GM19238 (cell line): ENCODE measurements at regions not wholly inside any gene's neighbourhood (a gene's known extent, or its start where the extent isn't known, plus 50 kb on each side); places are given as distances from the start of the nearest gene placed in this dataset.
A peak's percentile ranks its signal among the peaks of the same experiment; 100 is the strongest.
"Not testable (repeated sequence)": the region's sequence is repeated elsewhere in the genome, so short reads cannot be mapped to it uniquely, and the experiment has no call there.

Source experiments
- DNase-seq: peaks from one replicate; pipeline ENCODE4 v3.0.0; 2011; ENCODE audit warnings: low spot score; ENCODE audit not compliant: insufficient read length

DNA sequence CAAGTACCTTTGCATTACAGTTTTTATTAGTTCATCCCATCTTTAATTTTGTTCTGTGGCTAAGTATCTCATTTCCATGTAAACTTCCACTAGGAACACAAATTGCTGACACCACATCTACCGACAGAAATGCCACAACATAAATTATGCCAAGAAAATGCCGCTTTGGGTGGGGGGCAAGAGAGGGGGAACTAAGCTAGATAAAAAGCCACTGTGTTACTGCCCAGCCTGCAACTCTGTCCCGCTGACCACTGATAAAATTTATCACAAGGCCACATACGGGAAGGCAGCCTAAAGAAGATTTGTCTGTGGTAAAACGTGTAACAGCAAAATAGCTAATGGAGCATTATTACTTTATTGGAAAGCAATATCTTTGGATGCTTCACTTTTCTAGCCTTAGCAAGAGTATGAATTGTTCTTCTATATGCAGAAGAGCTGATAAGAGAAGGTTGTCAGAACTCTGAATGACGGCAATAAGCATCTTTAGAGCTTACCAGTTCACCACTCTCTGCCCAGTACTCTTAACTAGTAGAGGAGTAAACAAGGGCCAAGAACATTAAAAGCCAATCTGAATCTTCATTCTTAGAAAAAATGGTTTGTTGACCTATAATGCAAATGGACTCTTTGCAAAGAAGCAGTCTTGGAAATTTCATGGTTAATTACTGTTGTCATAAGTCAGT lies 172.2 kb upstream of the MEF2C start:
- no peak for DNase-seq

DNA sequence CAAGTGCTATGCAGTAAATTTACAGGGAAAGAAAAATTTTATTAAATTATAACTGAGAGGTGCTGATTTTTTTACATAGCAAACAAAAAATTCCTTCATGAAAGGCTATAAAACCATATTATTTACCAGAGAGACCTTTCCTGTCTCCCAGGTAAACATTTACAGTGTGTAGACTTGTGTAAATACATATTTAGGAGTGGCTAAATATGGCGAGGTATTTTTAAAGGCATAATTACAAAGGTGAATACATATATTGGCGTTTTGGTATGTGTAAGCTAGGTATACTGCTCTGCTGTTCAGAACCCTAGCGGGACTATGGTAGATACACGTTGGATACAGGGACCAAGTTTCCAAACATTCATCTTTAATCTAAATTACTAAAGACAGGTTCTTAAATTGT lies 170.6 kb upstream of the MEF2C start:
- DNase-seq, result no peak

DNA sequence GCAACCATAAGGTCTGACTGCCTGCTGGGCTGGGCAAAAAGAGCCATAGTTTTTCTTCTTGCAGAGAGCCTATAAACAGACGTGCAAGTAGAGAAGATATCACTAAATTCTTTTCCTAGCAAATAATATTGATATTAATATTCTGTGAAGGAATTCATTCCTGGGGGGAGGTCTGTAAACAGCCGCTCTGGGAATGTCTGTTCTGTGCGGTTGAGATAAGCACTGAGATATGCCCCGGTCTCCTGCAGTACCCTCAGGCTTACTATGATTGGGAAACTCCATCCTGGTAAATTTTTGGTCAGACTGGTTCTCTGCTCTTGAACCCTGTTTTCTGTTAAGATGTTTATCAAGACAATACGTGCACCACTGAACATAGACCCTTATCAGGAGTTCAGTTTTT lies 167.1 kb upstream of the MEF2C start:
- DNase-seq, result not testable (repeated sequence)

DNA sequence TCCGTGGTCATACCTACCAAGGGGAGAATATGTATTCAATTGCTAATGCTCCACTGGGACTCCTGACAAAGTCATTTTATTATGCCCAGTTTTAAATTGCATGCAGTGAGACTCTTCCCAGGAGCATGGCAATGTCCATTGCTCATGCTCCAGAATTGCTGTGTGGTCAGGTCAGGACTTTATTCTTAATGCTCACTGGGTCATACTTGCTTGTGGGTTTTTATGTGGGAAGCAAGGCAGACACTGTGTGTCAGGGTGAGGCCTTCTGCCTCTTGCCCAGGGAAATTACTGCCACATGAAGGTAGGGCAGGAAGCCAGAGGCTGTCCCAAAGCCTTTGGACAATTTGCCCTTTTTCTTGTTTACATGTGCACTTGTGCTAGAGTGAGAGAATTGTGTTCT lies 164.6 kb upstream of the MEF2C start:
- no peak for DNase-seq

DNA sequence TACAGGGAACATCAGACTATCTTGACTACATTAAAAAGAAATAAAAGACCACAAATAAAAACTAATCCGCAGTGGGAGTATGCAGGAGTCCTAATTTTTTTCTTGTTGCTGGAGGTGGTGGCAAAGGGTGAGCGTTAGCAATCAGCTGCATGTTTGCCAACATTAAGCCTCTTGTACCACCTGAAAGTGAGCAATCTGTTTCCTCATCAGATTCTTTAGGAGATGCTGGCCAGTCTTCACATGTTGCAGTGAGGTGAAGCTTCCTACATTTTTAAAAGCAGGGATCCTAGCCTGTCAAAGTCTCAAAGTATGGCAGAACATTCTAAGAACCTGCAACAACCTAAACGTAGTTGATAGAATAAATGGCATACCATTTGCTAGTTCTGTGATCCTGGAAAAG lies 162.2 kb upstream of the MEF2C start:
- DNase-seq, result no peak

DNA sequence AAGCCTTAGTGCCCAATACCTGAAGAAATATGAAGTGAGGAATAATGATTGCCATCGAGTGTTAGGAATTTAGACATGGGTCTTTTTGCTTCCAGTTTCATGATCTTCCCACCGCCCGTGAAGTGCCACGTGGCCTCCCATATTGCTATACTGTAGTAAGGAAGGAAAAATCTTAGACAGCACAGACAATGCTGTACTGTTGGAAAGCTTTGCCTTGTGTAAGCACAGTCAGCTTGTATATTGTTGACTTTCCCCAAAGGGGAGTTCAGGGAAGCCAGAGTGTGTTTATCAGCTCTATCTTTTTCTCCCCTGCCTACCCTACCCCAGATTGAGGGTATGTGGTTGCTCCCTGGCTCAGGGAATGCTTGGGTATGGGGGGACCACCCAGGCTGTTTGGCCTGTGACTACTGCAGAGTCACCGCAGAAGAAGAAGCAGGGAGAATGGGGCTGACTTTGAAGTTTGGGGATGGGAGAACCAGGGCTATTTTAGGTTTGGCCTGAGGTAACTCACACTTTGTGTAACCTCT lies 161.8 kb upstream of the MEF2C start:
- no peak for DNase-seq

DNA sequence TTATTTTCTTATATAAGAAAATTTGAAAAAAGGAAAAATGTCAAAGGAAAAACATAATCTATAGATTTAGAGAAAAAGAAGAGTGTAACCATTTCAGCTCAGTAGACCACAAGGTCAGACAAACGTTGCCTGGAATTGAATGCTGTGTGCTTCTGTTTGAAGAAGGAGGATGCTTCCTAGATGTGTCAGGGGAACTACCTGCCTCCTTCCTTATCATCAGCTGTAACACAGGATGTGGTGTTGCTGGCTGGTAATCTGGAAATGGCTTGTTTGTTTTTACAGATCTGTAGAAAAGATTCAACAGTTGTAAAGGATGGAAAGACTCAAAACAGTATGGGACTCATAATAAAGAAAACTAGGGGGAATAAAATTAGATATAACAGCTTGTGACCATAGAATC lies 160.7 kb upstream of the MEF2C start:
- DNase-seq, result peak; percentile 13

DNA sequence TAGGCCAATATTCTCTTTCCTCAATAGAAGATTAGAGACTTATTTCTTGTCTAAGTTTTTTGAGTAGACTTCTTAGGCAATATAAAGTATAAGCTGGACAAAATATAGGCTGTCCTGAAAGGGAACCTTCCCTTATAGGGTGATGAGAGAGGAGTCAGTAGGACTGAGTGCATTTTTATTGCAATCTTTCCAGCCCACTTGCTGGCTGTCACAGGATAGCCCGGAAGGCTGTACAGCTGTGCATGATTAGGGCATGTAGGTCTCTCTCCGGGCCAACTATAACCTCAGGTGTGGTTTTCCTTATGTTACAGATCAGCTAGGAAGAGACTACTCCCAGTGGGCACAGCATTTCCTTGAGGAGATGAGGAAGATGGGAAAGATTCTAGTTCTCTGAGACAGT lies 159.8 kb upstream of the MEF2C start:
- no peak for DNase-seq

DNA sequence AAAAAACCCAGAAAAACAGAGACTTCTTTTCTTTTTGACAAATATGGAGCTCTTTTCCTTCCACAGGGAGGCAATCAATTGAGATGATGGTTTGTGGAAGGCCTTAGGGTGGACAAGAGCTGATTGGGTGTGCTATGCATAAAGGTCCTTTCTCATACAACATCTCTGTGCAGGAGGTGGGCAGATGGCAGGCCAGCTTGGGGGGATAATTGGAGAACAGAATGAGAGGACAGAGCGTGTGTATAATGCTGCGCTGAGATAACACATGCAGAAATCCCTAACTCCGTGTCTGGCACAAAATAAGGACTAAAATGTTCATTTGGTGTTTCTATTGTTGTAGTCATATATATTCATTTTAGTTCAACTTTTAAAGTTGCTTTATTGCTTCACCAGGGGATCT lies 159.0 kb upstream of the MEF2C start:
- no peak for DNase-seq

DNA sequence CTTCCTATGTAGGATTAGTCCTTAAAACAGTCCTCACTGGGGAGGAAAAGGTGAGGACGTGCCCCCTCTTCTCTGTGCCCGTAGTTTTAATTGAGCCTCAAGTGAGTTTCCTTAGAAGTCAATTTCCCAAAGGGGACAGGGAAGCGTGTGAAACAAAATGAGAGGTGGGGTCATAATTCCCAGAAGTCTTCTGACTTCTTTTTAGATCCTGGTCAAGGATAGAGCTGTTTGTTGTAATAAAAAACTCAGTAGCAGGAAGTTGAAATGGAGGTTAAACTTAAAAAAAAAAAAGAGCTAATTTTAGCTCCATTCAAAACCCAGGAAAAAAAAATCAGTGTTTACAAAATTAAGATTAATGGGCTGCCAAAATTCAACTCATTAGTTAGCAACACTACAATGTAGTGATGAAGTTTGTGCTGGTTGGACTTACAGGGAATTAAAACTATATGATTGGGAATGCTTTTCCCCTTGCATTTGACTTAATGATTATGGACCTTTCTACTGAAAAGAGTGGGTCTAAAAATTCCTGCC lies 158.3 kb upstream of the MEF2C start:
- no peak for DNase-seq

DNA sequence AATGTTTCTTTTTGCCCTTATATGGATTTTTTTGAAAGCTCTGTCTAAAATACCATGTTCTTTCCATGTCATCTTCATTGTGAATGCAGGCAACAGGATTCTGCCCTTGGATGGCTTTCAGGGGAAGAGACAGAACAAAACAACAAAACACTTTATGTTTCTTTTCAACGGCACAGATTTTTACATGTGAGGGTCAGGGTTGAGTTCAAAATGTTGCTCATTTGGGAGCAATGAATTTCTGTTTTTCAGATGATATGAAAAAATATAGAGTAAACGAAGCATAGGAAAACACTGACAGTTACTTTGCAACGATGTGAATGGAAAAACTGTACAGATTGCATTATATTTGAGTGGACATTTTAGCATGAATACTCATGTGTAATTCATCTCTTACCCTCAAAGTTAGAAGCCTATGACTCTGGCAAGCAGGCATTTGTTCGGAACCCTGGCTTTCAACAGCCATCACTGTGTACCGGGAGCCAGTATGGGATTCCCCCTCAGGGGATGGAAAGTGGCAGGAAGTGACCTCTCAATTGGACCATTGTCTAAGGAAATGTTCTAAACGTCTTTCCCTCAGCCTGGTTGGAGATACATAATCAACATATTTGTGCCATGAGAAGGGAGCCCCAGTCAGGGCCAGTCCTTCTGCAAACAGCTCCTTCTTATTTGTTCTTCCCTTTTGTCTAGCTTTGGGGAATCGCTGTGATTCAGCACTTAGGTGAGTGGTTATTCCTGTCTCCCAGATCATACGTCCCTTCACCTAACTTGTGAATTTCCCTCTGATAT lies 153.9 kb upstream of the MEF2C start:
- DNase-seq, result no peak

DNA sequence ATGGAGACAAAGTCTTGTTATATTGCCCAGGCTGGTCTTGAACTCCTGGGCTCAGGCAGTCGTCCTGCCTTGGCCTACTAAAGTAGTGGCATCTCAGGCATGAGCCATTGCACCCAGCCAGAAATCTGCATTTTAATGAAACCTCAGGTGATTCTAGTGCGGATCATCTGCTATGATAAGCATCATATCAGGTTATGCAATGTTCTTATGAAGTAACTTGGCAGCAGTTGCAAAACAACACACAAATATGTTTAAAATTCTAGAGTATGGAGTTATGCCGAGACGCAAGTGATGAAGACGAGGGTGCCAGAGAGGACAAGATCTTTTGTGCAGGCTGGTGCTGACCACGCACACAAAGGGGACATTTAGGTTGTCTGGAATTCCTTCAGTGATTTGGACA lies 153.2 kb upstream of the MEF2C start:
- DNase-seq, result no peak

DNA sequence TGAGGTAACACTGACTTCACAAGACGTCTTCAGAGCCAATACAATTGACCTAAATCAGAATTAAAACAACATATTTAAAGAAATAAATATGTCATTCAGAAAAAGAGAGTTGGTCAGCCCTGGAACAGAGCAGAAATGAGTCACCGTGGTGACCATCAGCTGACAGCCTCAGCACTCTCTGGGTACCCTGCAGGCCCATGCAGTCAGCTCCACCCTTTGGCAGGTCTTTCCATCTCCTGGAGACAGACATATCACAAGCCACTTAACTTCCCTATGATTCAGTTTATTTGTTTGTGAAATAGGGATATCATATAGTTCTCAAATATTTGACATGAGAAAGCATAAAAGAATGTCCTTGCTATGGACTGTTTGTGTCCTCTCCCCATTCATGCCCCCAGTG lies 151.6 kb upstream of the MEF2C start:
- DNase-seq, result no peak

DNA sequence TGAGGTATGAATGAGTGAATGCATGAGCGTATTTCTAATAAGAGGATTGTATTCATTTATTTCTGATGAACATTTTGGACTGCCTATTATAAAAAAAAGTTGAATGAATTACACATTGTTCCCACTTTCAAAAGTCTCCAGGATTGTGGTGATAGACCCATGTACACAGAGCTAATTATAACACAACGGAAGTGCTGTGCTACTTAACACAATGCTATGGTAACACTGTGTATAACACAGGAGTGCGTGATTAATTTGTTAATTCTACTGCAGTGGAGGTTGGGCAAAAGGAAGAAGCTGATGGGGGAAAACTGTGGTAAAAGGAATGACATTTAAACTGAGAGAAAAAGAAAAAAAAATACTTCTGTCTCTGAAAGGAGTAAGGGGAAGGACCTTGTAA lies 147.8 kb upstream of the MEF2C start:
- DNase-seq, result no peak

DNA sequence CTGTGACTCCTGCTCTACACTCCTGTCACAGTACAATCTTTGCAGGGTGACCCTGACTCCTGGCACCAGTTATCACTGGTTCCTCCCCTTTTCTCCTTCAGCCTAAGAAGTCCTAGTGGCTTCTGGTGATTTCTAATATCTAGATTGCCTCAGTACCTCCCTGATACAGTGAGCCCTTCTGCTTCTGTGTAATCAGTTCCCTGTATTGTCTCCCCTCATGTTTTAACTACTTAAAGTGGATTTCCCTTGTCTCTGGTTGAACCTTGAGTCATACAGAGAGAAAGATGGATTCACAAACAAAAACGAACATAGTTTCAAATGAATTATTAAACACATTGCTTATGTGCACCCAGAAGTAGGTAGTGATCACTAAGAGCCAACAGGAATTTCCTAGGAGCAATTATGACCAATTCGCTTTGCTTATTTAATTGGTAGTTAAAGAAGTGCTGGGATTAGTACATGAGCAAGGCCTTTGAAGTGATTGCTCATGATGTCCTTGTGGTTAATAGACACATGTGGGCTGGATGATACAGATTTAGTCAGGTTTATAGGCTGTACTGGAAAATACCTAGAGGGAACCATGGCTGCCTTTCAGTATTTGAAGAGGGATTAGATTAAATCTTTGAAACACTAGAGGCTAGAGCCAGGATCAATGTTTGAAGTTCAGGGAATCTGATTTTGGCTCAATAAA lies 145.8 kb upstream of the MEF2C start:
- no peak for DNase-seq

DNA sequence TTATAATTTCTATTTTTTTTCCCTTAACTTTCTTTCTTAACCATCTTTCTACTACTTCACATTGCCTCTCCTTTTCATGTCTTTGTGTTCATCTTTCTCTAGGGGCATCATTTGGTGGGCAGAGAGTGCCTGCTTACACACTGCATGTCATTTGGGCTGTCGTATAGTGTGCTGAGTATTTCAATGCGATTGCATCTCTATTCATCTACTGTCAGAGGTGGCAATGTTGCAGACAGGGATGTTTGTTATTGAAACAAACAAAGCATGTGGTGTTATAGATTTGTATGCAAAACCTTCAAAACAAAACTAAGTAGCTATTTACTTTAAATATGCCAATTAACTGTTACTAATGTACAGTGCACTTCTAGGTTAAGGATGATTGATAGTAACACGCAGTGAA lies 141.1 kb upstream of the MEF2C start:
- DNase-seq, result no peak

DNA sequence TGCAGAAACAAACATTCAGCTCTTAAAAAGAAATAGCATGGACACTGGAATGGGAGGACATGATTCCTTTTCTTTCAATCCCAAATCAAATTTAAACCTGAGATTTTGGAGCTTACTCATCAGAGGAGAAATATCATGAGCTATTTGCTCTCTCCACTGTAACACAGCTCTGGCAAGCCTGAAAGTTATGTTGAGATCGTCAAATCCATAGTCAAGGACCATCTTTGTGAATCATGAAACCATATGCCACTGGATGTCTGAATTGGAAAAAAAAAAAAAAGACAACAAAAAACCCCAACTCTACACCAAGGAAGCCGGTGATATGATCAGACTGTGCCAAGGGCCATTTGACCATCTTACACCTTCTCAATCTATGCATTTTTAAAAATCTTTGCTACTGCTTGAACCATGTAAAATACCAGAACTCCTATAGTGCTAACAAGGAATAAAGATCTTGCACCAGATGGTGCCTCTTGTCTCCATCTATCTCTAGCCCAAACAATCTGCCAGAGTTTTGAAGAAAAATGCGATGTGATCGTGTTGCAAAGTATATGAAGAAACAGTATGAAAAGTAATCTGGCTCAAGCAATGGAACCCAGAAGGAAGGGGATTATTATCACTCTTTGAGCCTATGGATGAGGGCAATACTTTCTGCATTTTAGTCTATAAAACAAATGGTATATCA lies 138.1 kb upstream of the MEF2C start:
- DNase-seq, result no peak

DNA sequence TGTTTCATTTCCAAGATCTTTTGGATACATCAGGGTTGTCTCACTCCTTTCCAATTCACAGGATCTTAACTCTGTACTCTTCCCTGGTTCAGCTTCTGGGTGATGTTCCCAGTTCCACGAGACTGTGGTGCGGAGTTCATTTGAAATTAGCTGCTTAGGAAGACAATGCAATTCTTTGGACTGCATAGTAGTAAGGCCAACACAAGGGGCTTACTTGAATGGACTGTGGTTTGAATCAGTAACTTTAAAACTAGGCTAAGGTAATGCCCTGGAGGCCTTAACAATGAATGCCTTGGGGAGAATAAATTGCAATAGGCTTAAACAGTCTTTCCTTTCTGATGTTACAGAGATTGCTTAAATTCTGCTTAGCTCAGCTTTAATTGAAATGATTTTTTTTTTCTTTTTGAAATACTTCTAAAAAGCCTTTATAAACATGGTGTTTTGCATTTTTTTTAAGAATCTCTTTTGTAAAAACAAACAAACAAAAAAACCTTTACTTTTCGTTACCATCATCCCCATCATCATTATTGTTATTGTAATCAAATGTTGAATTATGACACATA lies 133.8 kb upstream of the MEF2C start:
- no peak for DNase-seq

DNA sequence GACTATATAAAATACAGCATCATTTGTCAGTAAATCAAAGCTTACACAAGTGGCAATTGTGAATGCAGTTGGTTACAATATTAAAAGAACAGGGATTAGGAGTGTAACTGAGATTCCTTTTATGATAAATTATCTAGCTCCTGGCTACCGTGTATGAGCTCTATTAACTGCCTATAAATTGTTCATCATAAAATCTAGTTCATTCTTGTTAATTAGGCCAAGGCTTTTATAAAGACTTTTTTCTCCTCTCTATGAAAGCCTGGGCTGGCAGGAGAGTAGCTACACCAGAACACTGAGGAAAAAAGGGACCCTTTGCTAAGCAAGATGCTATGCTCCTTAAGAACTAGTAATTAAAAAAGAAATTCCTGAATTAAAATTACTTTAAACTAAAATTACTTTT lies 132.4 kb upstream of the MEF2C start:
- DNase-seq, result no peak

DNA sequence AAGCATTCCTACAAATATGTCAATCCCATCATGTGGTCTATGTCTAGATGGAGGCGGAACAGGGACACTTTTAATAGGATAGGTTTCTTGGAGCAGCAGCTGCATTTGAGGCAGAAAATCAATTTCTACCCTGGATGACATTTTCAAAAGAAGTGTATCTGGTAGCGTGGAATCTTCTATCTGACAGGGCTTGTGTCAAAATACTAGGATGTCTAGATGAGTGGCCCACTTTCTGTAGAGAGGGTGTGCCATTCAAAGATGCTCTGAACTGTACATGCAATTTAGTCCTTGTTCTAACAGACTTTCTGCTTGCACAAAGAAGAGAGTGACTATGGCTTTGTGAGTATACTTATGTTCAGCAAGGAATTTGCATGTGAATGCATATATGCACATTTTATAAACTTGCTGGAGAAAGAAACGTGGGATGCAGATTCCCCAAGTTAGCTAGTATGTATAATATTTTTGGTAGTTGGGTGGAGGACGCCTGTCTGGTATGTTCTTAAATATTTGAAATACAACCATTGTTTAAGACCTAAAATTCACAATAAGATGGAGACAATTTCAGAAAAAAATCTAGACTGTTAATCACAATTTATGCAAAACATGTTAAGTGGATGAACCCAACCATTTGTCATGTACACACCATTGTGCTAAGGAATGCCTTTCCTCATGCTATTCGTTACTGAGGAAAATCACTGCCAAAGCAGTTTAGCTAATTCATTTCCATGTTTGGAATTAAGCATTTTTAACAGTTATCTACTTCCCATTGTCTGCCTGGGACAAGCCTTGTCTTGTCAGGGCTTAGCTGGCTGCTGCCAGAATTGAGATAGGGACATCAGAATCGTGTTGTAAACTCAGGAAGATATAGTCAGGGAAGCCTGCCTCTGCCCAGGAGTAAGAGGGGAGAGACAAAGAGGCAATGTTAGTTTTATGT lies 129.1 kb upstream of the MEF2C start:
- DNase-seq, result no peak
